BJ (cell line): ENCODE measurements at regions not wholly inside any gene's neighbourhood (a gene's known extent, or its start where the extent isn't known, plus 50 kb on each side); places are given as distances from the start of the nearest gene placed in this dataset.
A peak's percentile ranks its signal among the peaks of the same experiment; 100 is the strongest.

Source experiments
- CTCF ChIA-PET: fragments of 350-600 bp; formaldehyde crosslinking; extraction: SDS; loops from one replicate; lab custom pipeline; 2021; ENCODE audit warnings: antibody characterized with exemption, inconsistent platforms; lab: Yijun Ruan, JAX
- POLR2A ChIA-PET: fragments of 300-600 bp; sonication (Branson Sonifier 250); formaldehyde crosslinking; extraction: SDS; loops from one replicate; lab custom pipeline; 2021; ENCODE audit warnings: antibody characterized with exemption; lab: Charles Lee
- DNase-seq: peaks from one replicate; pipeline ENCODE4 v3.0.0-alpha.2; 2011; ENCODE audit warnings: low read depth
- H3K27me3 ChIP-seq: 2 replicates; pipeline ENCODE4 v1.6.0; 2011; ENCODE audit warnings: low read length; ENCODE audit not compliant: control insufficient read depth, insufficient read depth
- H3K36me3 ChIP-seq: 2 replicates; pipeline ENCODE4 v1.5.1; 2011; ENCODE audit warnings: low read length; ENCODE audit not compliant: control insufficient read depth, insufficient read depth
- H3K4me3 ChIP-seq: 2 replicates; pipeline ENCODE4 v1.5.1; 2011; ENCODE audit warnings: low read depth, mild to moderate bottlenecking, control low read depth, low read length
- TF ChIP-seq, protein P1 (sequence below): IDR thresholded peaks from 2 replicates; pipeline ENCODE4 v1.5.1; 2011; ENCODE audit warnings: low read depth, mild to moderate bottlenecking, control low read depth, inconsistent platforms, low read length, moderate library complexity; ENCODE audit not compliant: insufficient read depth

DNA sequence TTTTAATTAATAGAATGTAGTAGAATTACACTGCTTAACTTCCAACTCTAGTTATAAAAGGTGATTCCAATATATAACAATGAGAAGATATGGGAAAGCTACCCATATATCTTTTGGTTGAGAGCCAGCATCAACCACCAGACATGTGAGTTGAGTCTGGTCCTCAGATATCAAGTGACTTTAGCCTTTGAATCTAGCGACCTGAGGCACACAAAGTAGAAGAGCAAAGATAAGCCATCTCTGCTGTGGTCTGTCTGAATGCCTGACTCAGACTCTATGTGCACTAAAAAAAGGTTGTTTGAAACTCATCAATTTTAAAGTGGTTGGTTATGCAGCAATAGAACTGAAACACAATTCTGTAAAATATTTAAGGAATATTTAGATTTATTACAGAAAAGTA lies 492.5 kb upstream of the SOX9 start:
- DNase-seq, result no peak
- H3K4me3 ChIP-seq, result no peak overlapping the region
- POLR2A ChIA-PET, result interaction anchor here (0.7 kb wide), 1 partner anchor 1649 kb away, joined by 4 read pairs; no protein-coding TSS in a partner anchor
- H3K27me3 ChIP-seq, result no peaks in the 10 kb centered on the region
- no peaks in the 10 kb centered on the region for H3K36me3 ChIP-seq
- CTCF ChIA-PET, result no interaction called here
- TF ChIP-seq, protein P1, sequence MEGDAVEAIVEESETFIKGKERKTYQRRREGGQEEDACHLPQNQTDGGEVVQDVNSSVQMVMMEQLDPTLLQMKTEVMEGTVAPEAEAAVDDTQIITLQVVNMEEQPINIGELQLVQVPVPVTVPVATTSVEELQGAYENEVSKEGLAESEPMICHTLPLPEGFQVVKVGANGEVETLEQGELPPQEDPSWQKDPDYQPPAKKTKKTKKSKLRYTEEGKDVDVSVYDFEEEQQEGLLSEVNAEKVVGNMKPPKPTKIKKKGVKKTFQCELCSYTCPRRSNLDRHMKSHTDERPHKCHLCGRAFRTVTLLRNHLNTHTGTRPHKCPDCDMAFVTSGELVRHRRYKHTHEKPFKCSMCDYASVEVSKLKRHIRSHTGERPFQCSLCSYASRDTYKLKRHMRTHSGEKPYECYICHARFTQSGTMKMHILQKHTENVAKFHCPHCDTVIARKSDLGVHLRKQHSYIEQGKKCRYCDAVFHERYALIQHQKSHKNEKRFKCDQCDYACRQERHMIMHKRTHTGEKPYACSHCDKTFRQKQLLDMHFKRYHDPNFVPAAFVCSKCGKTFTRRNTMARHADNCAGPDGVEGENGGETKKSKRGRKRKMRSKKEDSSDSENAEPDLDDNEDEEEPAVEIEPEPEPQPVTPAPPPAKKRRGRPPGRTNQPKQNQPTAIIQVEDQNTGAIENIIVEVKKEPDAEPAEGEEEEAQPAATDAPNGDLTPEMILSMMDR, result no peak

DNA sequence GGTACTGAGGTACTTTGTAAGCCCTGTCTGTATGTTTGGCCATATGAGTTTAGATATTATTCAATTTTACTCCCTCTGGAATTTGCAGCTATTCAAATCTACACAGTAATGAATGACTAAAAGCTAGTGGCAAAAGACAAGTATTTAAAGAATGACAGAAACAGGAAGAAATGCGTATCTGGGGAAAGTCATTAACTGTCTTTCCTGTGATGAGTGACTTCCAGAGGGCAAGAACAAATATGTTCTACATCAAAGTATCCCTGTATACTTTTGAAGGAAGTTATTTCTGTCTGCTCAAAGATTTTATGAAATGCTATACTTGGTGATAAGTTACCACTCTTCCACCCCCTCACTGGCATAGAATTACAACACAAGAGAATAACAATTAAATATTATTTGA lies 489.3 kb upstream of the SOX9 start:
- no peak overlapping the region for H3K4me3 ChIP-seq
- TF ChIP-seq, protein P1, result no peak
- H3K36me3 ChIP-seq, result no peaks in the 10 kb centered on the region
- CTCF ChIA-PET, result interaction anchor here (0.9 kb wide), 1 partner anchor 158 kb away, joined by 3 read pairs; no protein-coding TSS in a partner anchor
- H3K27me3 ChIP-seq, result no peaks in the 10 kb centered on the region
- DNase-seq, result no peak
- POLR2A ChIA-PET, result no interaction called here

- no peaks in the 10 kb centered on the region for H3K27me3 ChIP-seq
- DNase-seq, result no peak
- no peak overlapping the region for H3K4me3 ChIP-seq
- POLR2A ChIA-PET, result no interaction called here
- no peaks in the 10 kb centered on the region for H3K36me3 ChIP-seq
- CTCF ChIA-PET, result no interaction called here
- TF ChIP-seq, protein P1, result no peak
These were observed 488.5 kb upstream of the SOX9 start for GRCh38 chr17:71632328-71632727.

DNA sequence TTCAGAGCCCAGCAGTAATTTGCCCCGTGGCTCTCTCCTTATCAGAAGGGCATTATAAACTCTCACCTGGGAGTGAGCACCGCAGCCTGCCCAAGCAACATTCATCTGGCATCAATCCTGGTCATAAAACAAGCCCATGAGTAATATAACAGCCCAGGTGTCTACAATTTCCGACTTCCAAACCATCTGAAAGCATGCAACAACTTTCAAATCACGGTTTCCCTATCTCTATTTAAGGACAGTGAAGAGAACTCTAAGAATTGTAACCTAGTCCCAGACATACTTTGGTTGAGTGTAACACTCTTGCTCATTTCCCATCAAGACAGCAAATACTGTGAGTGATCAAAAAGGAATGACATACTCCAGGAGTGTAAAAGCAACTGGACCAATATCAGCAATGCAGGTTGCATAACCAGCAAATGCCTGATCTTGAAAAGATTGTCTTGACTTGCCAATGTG lies 487.4 kb upstream of the SOX9 start:
- peak; percentile 84 for DNase-seq
- Histone ChIP-seq H3K36me3 (no peaks in the 10 kb centered on the region), H3K27me3 (no peaks in the 10 kb centered on the region), H3K4me3 (no peak overlapping the region)
- ChIA-PET CTCF (no interaction called here), POLR2A (no interaction called here)
- TF ChIP-seq, protein P1, result no peak

DNA sequence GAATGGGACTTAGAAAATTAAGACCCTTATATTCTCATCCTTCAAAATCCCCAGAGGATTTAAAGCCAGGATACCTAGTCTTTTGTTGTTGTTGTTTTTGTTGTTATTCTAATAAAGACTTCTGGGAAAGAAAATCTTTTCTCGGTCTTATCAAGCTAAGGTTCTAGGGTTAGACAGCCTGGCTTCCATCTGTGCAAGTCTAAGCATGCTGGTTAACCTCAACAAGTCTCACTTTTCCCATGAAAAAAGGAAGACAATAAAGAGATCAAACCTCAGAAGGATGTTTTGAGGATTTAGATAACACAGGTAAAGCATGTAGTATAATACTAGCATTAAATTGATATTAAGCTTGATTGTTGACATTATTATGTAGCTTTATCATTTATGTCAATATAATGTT lies 486.4 kb upstream of the SOX9 start:
- Histone ChIP-seq H3K27me3 (no peaks in the 10 kb centered on the region), H3K36me3 (no peaks in the 10 kb centered on the region), H3K4me3 (no peak overlapping the region)
- CTCF ChIA-PET, result no interaction called here
- POLR2A ChIA-PET, result no interaction called here
- DNase-seq, result no peak
- TF ChIP-seq, protein P1, result no peak
